ENCODE measurements at regions not wholly inside any gene's neighbourhood (a gene's known extent, or its start where the extent isn't known, plus 50 kb on each side); places are given as distances from the start of the nearest gene placed in this dataset.

DNA sequence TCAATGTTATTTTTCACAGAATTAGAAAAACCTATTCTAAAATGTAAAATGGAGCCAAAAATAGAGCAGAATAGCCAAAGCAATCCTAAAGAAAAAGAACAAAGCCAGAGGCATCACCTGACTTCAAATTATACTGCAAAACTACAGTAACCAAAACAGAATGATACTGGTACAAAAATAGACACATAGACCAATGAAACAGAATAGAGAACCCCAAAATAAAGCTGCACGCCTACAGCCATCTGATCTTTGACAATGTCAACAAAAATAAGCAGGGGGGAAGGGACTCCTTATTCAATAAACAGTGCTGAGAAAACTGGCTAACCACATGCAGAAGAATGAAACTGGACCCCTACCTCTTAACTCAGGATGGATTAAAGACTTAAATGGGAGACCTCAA lies 65.8 kb upstream of the PDE4D start:
- no peak for DNase-seq (ENCODE audit: low read depth)

DNA sequence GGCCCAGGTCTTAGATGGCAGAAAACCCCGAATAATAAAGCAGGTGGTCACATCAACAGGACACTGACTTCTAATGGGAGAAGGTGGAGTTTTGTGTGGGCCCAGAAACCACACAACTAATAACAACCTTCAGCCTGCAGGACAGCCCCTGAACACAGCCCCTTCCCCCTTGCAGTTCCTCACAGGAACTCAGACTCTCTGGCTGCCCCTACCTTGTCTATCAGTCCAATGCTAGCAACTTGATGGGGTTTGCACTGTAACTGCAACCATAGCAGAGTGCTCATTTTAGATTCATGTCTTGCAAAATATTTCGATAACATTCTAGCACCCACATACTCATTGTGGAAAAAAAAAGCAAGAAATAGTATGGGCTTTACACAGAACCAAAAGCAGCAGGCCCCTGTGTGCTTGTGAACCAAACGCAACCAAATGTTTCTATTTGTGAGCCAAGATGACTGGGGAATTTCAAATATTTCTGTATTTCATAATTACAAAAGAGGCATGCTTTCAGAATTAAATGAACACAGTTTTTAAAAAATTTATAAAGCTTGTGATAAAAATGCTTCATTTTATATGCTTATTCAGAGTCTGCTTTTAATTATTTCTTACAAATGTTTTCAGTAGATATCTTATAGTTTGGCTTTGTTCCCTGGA lies 62.7 kb upstream of the PDE4D start:
- no peak for DNase-seq (ENCODE audit: low read depth)

DNA sequence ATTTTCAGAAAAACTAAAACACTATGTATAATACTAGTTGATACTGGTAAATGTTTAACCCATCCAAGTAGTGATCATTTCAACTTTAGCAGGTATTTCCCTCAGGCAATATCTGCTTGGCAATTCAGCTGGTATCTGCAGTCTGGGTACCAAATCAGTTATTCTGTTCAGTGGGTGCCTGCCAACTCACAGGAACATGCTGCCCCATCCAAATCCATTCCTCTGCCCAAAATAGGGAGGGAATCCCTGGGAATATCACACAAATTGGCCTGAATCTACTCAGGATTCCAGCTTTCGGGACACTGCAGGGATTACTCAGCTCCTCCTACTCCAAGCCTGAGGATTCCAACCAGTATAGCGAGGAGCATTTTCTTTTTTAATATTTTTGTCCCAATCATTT lies 61.7 kb upstream of the PDE4D start:
- no peak for DNase-seq (ENCODE audit: low read depth)

DNA sequence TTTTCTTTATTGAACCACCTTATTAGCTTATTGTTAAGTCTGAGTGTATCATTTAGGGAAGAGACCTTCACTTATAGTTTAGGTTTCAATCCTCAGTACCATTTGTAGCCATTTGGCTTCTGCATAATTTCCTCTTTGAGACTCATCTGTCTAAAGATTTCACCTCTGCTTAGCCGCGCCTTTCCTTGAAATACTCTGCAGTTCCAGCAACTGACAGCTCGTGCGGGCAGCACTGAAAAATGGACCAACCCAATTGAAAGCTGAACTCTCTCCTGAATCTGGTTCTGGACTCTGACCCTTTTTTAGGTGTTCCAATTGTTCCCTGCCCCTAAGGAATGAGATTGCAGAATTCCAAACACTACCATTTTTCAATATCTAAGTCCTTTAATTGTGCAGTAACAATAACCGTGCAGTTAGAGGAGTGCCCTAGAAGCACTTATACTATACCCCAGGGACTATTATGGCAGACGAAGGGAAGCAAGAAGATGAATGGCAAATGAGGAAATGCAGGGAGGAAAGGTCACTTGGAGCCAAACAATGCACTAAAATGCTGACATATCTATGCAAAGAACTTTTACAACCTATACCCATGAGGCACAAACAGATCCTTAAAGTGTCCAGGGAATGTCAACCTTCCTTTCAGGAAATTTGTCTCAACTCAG lies 50.1 kb upstream of the PDE4D start:
- DNase-seq (ENCODE audit: low read depth), result no peak
